Calu3 (cell line): ENCODE measurements at regions not wholly inside any gene's neighbourhood (a gene's known extent, or its start where the extent isn't known, plus 50 kb on each side); places are given as distances from the start of the nearest gene placed in this dataset.

ENCODE experiments used
- BruUV-seq: library from RNA; stranded (reverse); fragments of 400-500 nt; replicated peaks from 2 replicates; lab custom pipeline; 2021; lab: Mats Ljungman, UMichigan
- CTCF ChIA-PET: fragments of 300-600 bp; sonication (Branson Sonifier 250); formaldehyde crosslinking; loops from one replicate; lab custom pipeline; 2022; ENCODE audit warnings: antibody characterized with exemption; lab: Charles Lee
- DNase-seq: peaks from one replicate; pipeline ENCODE4 v3.0.0; 2022
- H3K27ac Mint-ChIP-seq: one replicate; pipeline ENCODE4 v1.8.0; 2022; ENCODE audit warnings: mixed read lengths; ENCODE audit not compliant: unreplicated experiment
- H3K27me3 Mint-ChIP-seq: one replicate; pipeline ENCODE4 v1.8.0; 2022; ENCODE audit warnings: mixed read lengths; ENCODE audit not compliant: unreplicated experiment
- H3K36me3 Mint-ChIP-seq: one replicate; pipeline ENCODE4 v1.8.0; 2022; ENCODE audit warnings: mild to moderate bottlenecking, moderate library complexity, mixed read lengths; ENCODE audit not compliant: insufficient read depth, unreplicated experiment
- H3K4me1 Mint-ChIP-seq: one replicate; pipeline ENCODE4 v1.8.0; 2022; ENCODE audit warnings: mild to moderate bottlenecking, low read depth, mixed read lengths; ENCODE audit not compliant: unreplicated experiment
- H3K4me3 Mint-ChIP-seq: one replicate; pipeline ENCODE4 v1.8.0; 2022; ENCODE audit warnings: mild to moderate bottlenecking, low read depth, moderate library complexity, mixed read lengths; ENCODE audit not compliant: unreplicated experiment
- H3K9me3 Mint-ChIP-seq: one replicate; pipeline ENCODE4 v1.8.0; 2022; ENCODE audit warnings: low read depth, mixed read lengths; ENCODE audit not compliant: unreplicated experiment
- CTCF ChIP-seq: fragments of 200-600 bp; IDR thresholded peaks from one replicate; pipeline ENCODE4 v1.8.0; 2022; ENCODE audit warnings: antibody characterized with exemption; ENCODE audit not compliant: unreplicated experiment
- intact Hi-C: fragments of 100-400 bp; cut with micrococcal nuclease; formaldehyde crosslinking; loops from one replicate; pipeline ENCODE4 v1.10.0; 2022; ENCODE audit not compliant: unreplicated experiment

GRCh38 chr14:101478796-101479410 is 82.4 kb upstream of the DIO3 start:
- Mint-ChIP-seq H3K4me3 (no peak overlapping the region), H3K36me3 (peaks cover 28% of the 10 kb centered on the region)
- CTCF ChIA-PET, result no interaction called here

GRCh38 chr14:101480022-101480746 is 81.1 kb upstream of the DIO3 start:
- intact Hi-C loops, result loop anchor here (2.0 kb wide), 1 partner anchor 79 kb away; no protein-coding TSS in a partner anchor
- no TSS peak for BruUV-seq
- Mint-ChIP-seq H3K4me1 (peaks cover 49% of the 10 kb centered on the region), H3K36me3 (peaks cover 24% of the 10 kb centered on the region), H3K27ac (peak overlapping the region; percentile 83), H3K27me3 (no peaks in the 10 kb centered on the region), H3K9me3 (peaks cover 2% of the 10 kb centered on the region), H3K4me3 (peak overlapping the region; percentile 28)
- no peak for TF ChIP-seq CTCF
- CTCF ChIA-PET, result no interaction called here
- DNase-seq, result no peak

More at GRCh38 chr14:101478796-101479410, 82.4 kb upstream of the DIO3 start:
- no peaks in the 10 kb centered on the region for H3K27me3 Mint-ChIP-seq
- intact Hi-C loops, result loop anchor here (5.0 kb wide), 1 partner anchor 62 kb away; no protein-coding TSS in a partner anchor
- H3K27ac Mint-ChIP-seq, result no peak overlapping the region
- peaks cover 61% of the 10 kb centered on the region for H3K4me1 Mint-ChIP-seq
- BruUV-seq, result no TSS peak
- DNase-seq, result no peak
- TF ChIP-seq CTCF, result no peak
- peaks cover 2% of the 10 kb centered on the region for H3K9me3 Mint-ChIP-seq

- no TSS peak for BruUV-seq
- H3K9me3 Mint-ChIP-seq, result peaks cover 2% of the 10 kb centered on the region
These were observed 80.4 kb upstream of the DIO3 start for GRCh38 chr14:101480747-101481530.

More at GRCh38 chr14:101480747-101481530, 80.4 kb upstream of the DIO3 start:
- H3K27me3 Mint-ChIP-seq, result no peaks in the 10 kb centered on the region
- intact Hi-C loops, result loop anchor here (2.0 kb wide), 1 partner anchor 78 kb away; no protein-coding TSS in a partner anchor
- H3K4me3 Mint-ChIP-seq, result peak overlapping the region; percentile 28
- no peak for TF ChIP-seq CTCF
- peaks cover 48% of the 10 kb centered on the region for H3K4me1 Mint-ChIP-seq
- peak; percentile 42 for DNase-seq
- CTCF ChIA-PET, result no interaction called here
- peak overlapping the region; percentile 83 for H3K27ac Mint-ChIP-seq
- H3K36me3 Mint-ChIP-seq, result peaks cover 16% of the 10 kb centered on the region
